ENCODE measurements at regions not wholly inside any gene's neighbourhood (a gene's known extent, or its start where the extent isn't known, plus 50 kb on each side); places are given as distances from the start of the nearest gene placed in this dataset.

GRCh38 chr15:29334544-29334943 is 64.9 kb upstream of the NSMCE3 start:
- Histone ChIP-seq H3K27me3 (ENCODE audit: insufficient read depth, insufficient read length) (no peaks in the 10 kb centered on the region), H3K4me3 (ENCODE audit: insufficient read length, low read depth) (no peak overlapping the region), H3K9ac (ENCODE audit: insufficient read length, low read depth) (no peak overlapping the region), H3K4me1 (ENCODE audit: insufficient read depth, insufficient read length) (no peaks in the 10 kb centered on the region), H3K9me3 (ENCODE audit: insufficient read depth, low read length) (no peaks in the 10 kb centered on the region), H3K36me3 (ENCODE audit: insufficient read depth, insufficient read length, low read length) (no peaks in the 10 kb centered on the region)
- DNase-seq (ENCODE audit: low read depth, low spot score): no peak
- TF ChIP-seq SUZ12 (IDR thresholded peaks at IDR 0.05; ENCODE audit: extremely low read depth, insufficient read depth, insufficient read length): no peak
- no peak for TF ChIP-seq ZNF274 (IDR thresholded peaks at IDR 0.05; ENCODE audit: low read depth, low read length)
- no peak for TF ChIP-seq YY1 (IDR thresholded peaks at IDR 0.05; ENCODE audit: insufficient read depth, insufficient read length)

- Histone ChIP-seq H3K36me3 (ENCODE audit: insufficient read depth, insufficient read length, low read length) (no peaks in the 10 kb centered on the region), H3K4me1 (ENCODE audit: insufficient read depth, insufficient read length) (no peaks in the 10 kb centered on the region), H3K27me3 (ENCODE audit: insufficient read depth, insufficient read length) (no peaks in the 10 kb centered on the region), H3K9ac (ENCODE audit: insufficient read length, low read depth) (no peak overlapping the region), H3K9me3 (ENCODE audit: insufficient read depth, low read length) (no peaks in the 10 kb centered on the region), H3K4me3 (ENCODE audit: insufficient read length, low read depth) (no peak overlapping the region)
- DNase-seq (ENCODE audit: low read depth, low spot score): no peak
- TF ChIP-seq ZNF274 (IDR thresholded peaks at IDR 0.05; ENCODE audit: low read depth, low read length) (no peak), YY1 (IDR thresholded peaks at IDR 0.05; ENCODE audit: insufficient read depth, insufficient read length) (no peak), SUZ12 (IDR thresholded peaks at IDR 0.05; ENCODE audit: extremely low read depth, insufficient read depth, insufficient read length) (no peak)
These were observed 63.6 kb upstream of the NSMCE3 start for GRCh38 chr15:29333261-29333660.

DNA sequence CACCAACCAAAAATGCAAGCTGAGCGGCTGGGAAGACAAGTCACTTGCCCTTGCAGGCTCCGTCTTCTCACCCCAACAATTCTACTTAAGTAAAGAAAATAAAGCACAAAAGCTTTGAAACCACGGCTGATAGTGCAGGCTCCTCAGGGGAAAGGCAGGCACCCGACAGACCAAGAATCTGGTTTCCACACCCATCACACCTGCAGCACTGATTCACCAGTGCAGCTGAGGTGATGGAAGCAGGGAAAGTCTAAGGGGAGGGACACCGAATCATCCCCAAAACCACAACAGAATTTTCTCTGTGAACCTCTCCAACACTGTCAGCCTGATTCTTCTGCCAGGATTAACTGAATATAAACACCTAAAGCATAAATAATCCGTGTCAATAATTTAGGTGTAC is 62.0 kb upstream of the NSMCE3 start:
- Histone ChIP-seq H3K4me3 (ENCODE audit: insufficient read length, low read depth) (no peak overlapping the region), H3K9me3 (ENCODE audit: insufficient read depth, low read length) (no peaks in the 10 kb centered on the region), H3K9ac (ENCODE audit: insufficient read length, low read depth) (no peak overlapping the region), H3K36me3 (ENCODE audit: insufficient read depth, insufficient read length, low read length) (no peaks in the 10 kb centered on the region), H3K4me1 (ENCODE audit: insufficient read depth, insufficient read length) (no peaks in the 10 kb centered on the region), H3K27me3 (ENCODE audit: insufficient read depth, insufficient read length) (no peaks in the 10 kb centered on the region)
- DNase-seq (ENCODE audit: low read depth, low spot score): no peak
- TF ChIP-seq ZNF274 (IDR thresholded peaks at IDR 0.05; ENCODE audit: low read depth, low read length): no peak
- no peak for TF ChIP-seq YY1 (IDR thresholded peaks at IDR 0.05; ENCODE audit: insufficient read depth, insufficient read length)
- TF ChIP-seq SUZ12 (IDR thresholded peaks at IDR 0.05; ENCODE audit: extremely low read depth, insufficient read depth, insufficient read length): no peak

- Histone ChIP-seq H3K9ac (ENCODE audit: insufficient read length, low read depth) (no peak overlapping the region), H3K27me3 (ENCODE audit: insufficient read depth, insufficient read length) (no peaks in the 10 kb centered on the region), H3K4me1 (ENCODE audit: insufficient read depth, insufficient read length) (no peaks in the 10 kb centered on the region), H3K9me3 (ENCODE audit: insufficient read depth, low read length) (no peaks in the 10 kb centered on the region; the same call in none of the 2 replicates), H3K4me3 (ENCODE audit: insufficient read length, low read depth) (no peak overlapping the region), H3K36me3 (ENCODE audit: insufficient read depth, insufficient read length, low read length) (no peaks in the 10 kb centered on the region)
- no peak for TF ChIP-seq ZNF274 (IDR thresholded peaks at IDR 0.05; ENCODE audit: low read depth, low read length)
- no peak for TF ChIP-seq YY1 (IDR thresholded peaks at IDR 0.05; ENCODE audit: insufficient read depth, insufficient read length)
- no peak for TF ChIP-seq SUZ12 (IDR thresholded peaks at IDR 0.05; ENCODE audit: extremely low read depth, insufficient read depth, insufficient read length)
- no peak for DNase-seq (ENCODE audit: low read depth, low spot score)
These were observed 61.4 kb upstream of the NSMCE3 start for GRCh38 chr15:29331071-29331470.

DNA sequence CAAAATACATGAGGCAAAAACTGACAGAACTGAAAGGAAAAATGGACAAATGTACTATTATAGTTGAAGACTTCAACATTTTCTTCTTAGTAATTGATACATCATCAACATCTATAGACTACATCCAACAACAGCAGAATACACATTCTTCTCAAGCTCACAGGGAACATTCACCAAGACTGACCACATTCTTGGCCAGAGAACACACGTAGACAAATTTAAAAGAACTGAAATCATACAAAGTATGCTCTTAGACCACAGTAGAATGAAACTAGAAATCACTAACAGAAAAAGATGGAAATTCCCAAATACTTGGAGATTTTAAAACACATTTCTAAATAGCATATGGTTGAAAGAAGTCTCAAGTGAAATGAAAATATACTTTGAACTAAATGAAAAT is 55.1 kb upstream of the NSMCE3 start:
- no peak for DNase-seq (ENCODE audit: low read depth, low spot score)
- H3K4me3 ChIP-seq (ENCODE audit: insufficient read length, low read depth): no peak overlapping the region
- H3K27me3 ChIP-seq (ENCODE audit: insufficient read depth, insufficient read length): no peaks in the 10 kb centered on the region
- no peaks in the 10 kb centered on the region; the same call in none of the 2 replicates for H3K9me3 ChIP-seq (ENCODE audit: insufficient read depth, low read length)
- TF ChIP-seq YY1 (IDR thresholded peaks at IDR 0.05; ENCODE audit: insufficient read depth, insufficient read length) (no peak), SUZ12 (IDR thresholded peaks at IDR 0.05; ENCODE audit: extremely low read depth, insufficient read depth, insufficient read length) (no peak), ZNF274 (IDR thresholded peaks at IDR 0.05; ENCODE audit: low read depth, low read length) (no peak)
- no peak overlapping the region for H3K9ac ChIP-seq (ENCODE audit: insufficient read length, low read depth)
- H3K36me3 ChIP-seq (ENCODE audit: insufficient read depth, insufficient read length, low read length): no peaks in the 10 kb centered on the region
- no peaks in the 10 kb centered on the region for H3K4me1 ChIP-seq (ENCODE audit: insufficient read depth, insufficient read length)

DNA sequence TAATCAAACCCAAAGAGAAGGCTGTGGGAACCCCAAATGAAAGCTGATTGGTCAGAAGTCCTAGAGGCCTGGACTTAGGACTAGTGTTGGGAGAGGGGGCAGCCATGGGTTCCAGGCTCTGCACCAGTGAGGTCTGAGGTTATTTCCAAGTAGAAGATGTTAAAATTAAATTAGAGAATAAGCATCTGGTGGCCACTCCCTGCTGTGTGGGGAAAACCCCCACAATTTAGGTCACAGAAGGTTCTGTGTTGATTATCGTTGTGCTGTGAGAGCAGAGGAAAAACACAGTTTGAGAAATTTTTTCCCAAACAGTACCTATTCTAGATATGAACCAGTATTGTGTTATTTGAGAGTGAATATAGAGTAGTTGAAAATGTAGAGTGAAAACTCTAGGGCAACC is 53.9 kb upstream of the NSMCE3 start:
- DNase-seq (ENCODE audit: low read depth, low spot score): no peak

GRCh38 chr15:29322415-29322814 is 52.8 kb upstream of the NSMCE3 start:
- no peak overlapping the region for H3K4me3 ChIP-seq (ENCODE audit: insufficient read length, low read depth)
- no peaks in the 10 kb centered on the region; the same call in none of the 2 replicates for H3K9me3 ChIP-seq (ENCODE audit: insufficient read depth, low read length)
- TF ChIP-seq ZNF274 (IDR thresholded peaks at IDR 0.05; ENCODE audit: low read depth, low read length) (no peak), SUZ12 (IDR thresholded peaks at IDR 0.05; ENCODE audit: extremely low read depth, insufficient read depth, insufficient read length) (no peak), YY1 (IDR thresholded peaks at IDR 0.05; ENCODE audit: insufficient read depth, insufficient read length) (no peak)
- DNase-seq (ENCODE audit: low read depth, low spot score): no peak
- H3K36me3 ChIP-seq (ENCODE audit: insufficient read depth, insufficient read length, low read length): no peaks in the 10 kb centered on the region
- no peaks in the 10 kb centered on the region for H3K27me3 ChIP-seq (ENCODE audit: insufficient read depth, insufficient read length)
- peaks cover 2% of the 10 kb centered on the region for H3K4me1 ChIP-seq (ENCODE audit: insufficient read depth, insufficient read length)
- H3K9ac ChIP-seq (ENCODE audit: insufficient read length, low read depth): no peak overlapping the region

More for the DNA sequence above, 53.9 kb upstream of the NSMCE3 start:
- TF ChIP-seq SUZ12 (IDR thresholded peaks at IDR 0.05; ENCODE audit: extremely low read depth, insufficient read depth, insufficient read length): no peak
- TF ChIP-seq YY1 (IDR thresholded peaks at IDR 0.05; ENCODE audit: insufficient read depth, insufficient read length): no peak
- TF ChIP-seq ZNF274 (IDR thresholded peaks at IDR 0.05; ENCODE audit: low read depth, low read length): no peak
- H3K9me3 ChIP-seq (ENCODE audit: insufficient read depth, low read length): no peaks in the 10 kb centered on the region; the same call in none of the 2 replicates
- no peaks in the 10 kb centered on the region for H3K27me3 ChIP-seq (ENCODE audit: insufficient read depth, insufficient read length)
- H3K4me3 ChIP-seq (ENCODE audit: insufficient read length, low read depth): no peak overlapping the region
- no peak overlapping the region for H3K9ac ChIP-seq (ENCODE audit: insufficient read length, low read depth)
- H3K4me1 ChIP-seq (ENCODE audit: insufficient read depth, insufficient read length): peaks cover 2% of the 10 kb centered on the region
- no peaks in the 10 kb centered on the region for H3K36me3 ChIP-seq (ENCODE audit: insufficient read depth, insufficient read length, low read length)

All from NT2/D1 (cell line).